ENCODE measurements at regions not wholly inside any gene's neighbourhood (a gene's known extent, or its start where the extent isn't known, plus 50 kb on each side); places are given as distances from the start of the nearest gene placed in this dataset.

- no peak overlapping the region for H3K4me3 ChIP-seq (ENCODE audit: low read depth in 1 of 2, low read length in 2 of 2)
- DNase-seq (no peak), ATAC-seq (ENCODE audit: insufficient read depth, low read depth) (no peak)
- no peaks in the 10 kb centered on the region for H3K79me2 ChIP-seq (ENCODE audit: insufficient read depth, low read length)
- H3K4me2 ChIP-seq (ENCODE audit: insufficient read depth, low read length): no peak overlapping the region
- H3K4me1 ChIP-seq (ENCODE audit: insufficient read depth, low read length): no peaks in the 10 kb centered on the region
- H4K20me1 ChIP-seq (ENCODE audit: insufficient read depth, low read length): no peaks in the 10 kb centered on the region
- H3K27ac ChIP-seq (ENCODE audit: low read length): no peak overlapping the region
- H3K9ac ChIP-seq (ENCODE audit: low read depth, low read length): no peak overlapping the region
- H3K36me3 ChIP-seq (ENCODE audit: insufficient read depth, low read length): no peaks in the 10 kb centered on the region
- no peak overlapping the region for H2AFZ ChIP-seq (ENCODE audit: low read depth, low read length)
- no peak for TF ChIP-seq EZH2 (IDR thresholded peaks at IDR 0.05; ENCODE audit: borderline replicate concordance, low read depth, low read length, severe bottlenecking)
- TF ChIP-seq CTCF (IDR thresholded peaks at IDR 0.05; ENCODE audit: borderline replicate concordance, extremely low read depth, low read length, poor library complexity, severe bottlenecking): no peak
- H3K9me3 ChIP-seq (ENCODE audit: insufficient read depth, low read length, severe bottlenecking): no peaks in the 10 kb centered on the region
- no peaks in the 10 kb centered on the region for H3K27me3 ChIP-seq (ENCODE audit: insufficient read depth, low read length, poor library complexity)
Measured at GRCh38 chr2:103809415-103809814, 1044.5 kb upstream of the POU3F3 start.

- Histone ChIP-seq H3K9me3 (ENCODE audit: insufficient read depth, low read length, severe bottlenecking) (no peaks in the 10 kb centered on the region), H2AFZ (ENCODE audit: low read depth, low read length) (no peak overlapping the region), H4K20me1 (ENCODE audit: insufficient read depth, low read length) (no peaks in the 10 kb centered on the region), H3K36me3 (ENCODE audit: insufficient read depth, low read length) (no peaks in the 10 kb centered on the region), H3K4me2 (ENCODE audit: insufficient read depth, low read length) (no peak overlapping the region), H3K27me3 (ENCODE audit: insufficient read depth, low read length, poor library complexity) (no peaks in the 10 kb centered on the region), H3K9ac (ENCODE audit: low read depth, low read length) (no peak overlapping the region), H3K4me3 (ENCODE audit: low read depth in 1 of 2, low read length in 2 of 2) (no peak overlapping the region), H3K27ac (ENCODE audit: low read length) (no peak overlapping the region), H3K79me2 (ENCODE audit: insufficient read depth, low read length) (no peaks in the 10 kb centered on the region), H3K4me1 (ENCODE audit: insufficient read depth, low read length) (no peaks in the 10 kb centered on the region)
- ATAC-seq (ENCODE audit: insufficient read depth, low read depth) (no peak), DNase-seq (no peak)
- no peak for TF ChIP-seq CTCF (IDR thresholded peaks at IDR 0.05; ENCODE audit: borderline replicate concordance, extremely low read depth, low read length, poor library complexity, severe bottlenecking)
- no peak for TF ChIP-seq EZH2 (IDR thresholded peaks at IDR 0.05; ENCODE audit: borderline replicate concordance, low read depth, low read length, severe bottlenecking)
Measured at GRCh38 chr2:103809941-103810441, 1043.9 kb upstream of the POU3F3 start.

GRCh38 chr2:103810875-103811274 is 1043.0 kb upstream of the POU3F3 start:
- ATAC-seq (ENCODE audit: insufficient read depth, low read depth): no peak
- Histone ChIP-seq H3K27ac (ENCODE audit: low read length) (no peak overlapping the region), H3K9me3 (ENCODE audit: insufficient read depth, low read length, severe bottlenecking) (no peaks in the 10 kb centered on the region), H3K79me2 (ENCODE audit: insufficient read depth, low read length) (no peaks in the 10 kb centered on the region), H2AFZ (ENCODE audit: low read depth, low read length) (no peak overlapping the region), H3K36me3 (ENCODE audit: insufficient read depth, low read length) (no peaks in the 10 kb centered on the region), H3K4me1 (ENCODE audit: insufficient read depth, low read length) (no peaks in the 10 kb centered on the region), H3K9ac (ENCODE audit: low read depth, low read length) (no peak overlapping the region), H3K27me3 (ENCODE audit: insufficient read depth, low read length, poor library complexity) (no peaks in the 10 kb centered on the region), H3K4me2 (ENCODE audit: insufficient read depth, low read length) (no peak overlapping the region), H4K20me1 (ENCODE audit: insufficient read depth, low read length) (no peaks in the 10 kb centered on the region), H3K4me3 (ENCODE audit: low read depth in 1 of 2, low read length in 2 of 2) (no peak overlapping the region)
- no peak for TF ChIP-seq CTCF (IDR thresholded peaks at IDR 0.05; ENCODE audit: borderline replicate concordance, extremely low read depth, low read length, poor library complexity, severe bottlenecking)
- TF ChIP-seq EZH2 (IDR thresholded peaks at IDR 0.05; ENCODE audit: borderline replicate concordance, low read depth, low read length, severe bottlenecking): no peak
- DNase-seq: no peak

- no peak for ATAC-seq (ENCODE audit: insufficient read depth, low read depth)
Measured at GRCh38 chr2:103814016-103814415, 1039.9 kb upstream of the POU3F3 start.

More at GRCh38 chr2:103814016-103814415, 1039.9 kb upstream of the POU3F3 start:
- Histone ChIP-seq H3K36me3 (ENCODE audit: insufficient read depth, low read length) (no peaks in the 10 kb centered on the region), H3K4me1 (ENCODE audit: insufficient read depth, low read length) (no peaks in the 10 kb centered on the region), H3K27ac (ENCODE audit: low read length) (no peak overlapping the region), H3K9ac (ENCODE audit: low read depth, low read length) (no peak overlapping the region), H3K79me2 (ENCODE audit: insufficient read depth, low read length) (no peaks in the 10 kb centered on the region), H2AFZ (ENCODE audit: low read depth, low read length) (no peak overlapping the region), H3K4me2 (ENCODE audit: insufficient read depth, low read length) (no peak overlapping the region), H3K9me3 (ENCODE audit: insufficient read depth, low read length, severe bottlenecking) (no peaks in the 10 kb centered on the region), H3K4me3 (ENCODE audit: low read depth in 1 of 2, low read length in 2 of 2) (no peak overlapping the region), H3K27me3 (ENCODE audit: insufficient read depth, low read length, poor library complexity) (no peaks in the 10 kb centered on the region), H4K20me1 (ENCODE audit: insufficient read depth, low read length) (no peaks in the 10 kb centered on the region)
- TF ChIP-seq EZH2 (IDR thresholded peaks at IDR 0.05; ENCODE audit: borderline replicate concordance, low read depth, low read length, severe bottlenecking) (no peak), CTCF (IDR thresholded peaks at IDR 0.05; ENCODE audit: borderline replicate concordance, extremely low read depth, low read length, poor library complexity, severe bottlenecking) (no peak)
- DNase-seq: no peak
